ENCODE measurements at regions not wholly inside any gene's neighbourhood (a gene's known extent, or its start where the extent isn't known, plus 50 kb on each side); places are given as distances from the start of the nearest gene placed in this dataset.
"Not testable (repeated sequence)": the region's sequence is repeated elsewhere in the genome, so short reads cannot be mapped to it uniquely, and the experiment has no call there.

- H3K27ac ChIP-seq (ENCODE audit: low read length) = no peak overlapping the region
- H3K9ac ChIP-seq (ENCODE audit: low read length) = no peak overlapping the region
- no peak overlapping the region for H3K4me3 ChIP-seq (ENCODE audit: low read length)
- H3K27me3 ChIP-seq (ENCODE audit: control insufficient read depth, insufficient read depth, low read length) = no peaks in the 10 kb centered on the region
- H3K4me1 ChIP-seq (ENCODE audit: control insufficient read depth, low read depth, low read length) = no peaks in the 10 kb centered on the region
- no peaks in the 10 kb centered on the region for H3K9me3 ChIP-seq (ENCODE audit: control insufficient read depth, low read depth, low read length)
- no peaks in the 10 kb centered on the region for H3K36me3 ChIP-seq (ENCODE audit: control insufficient read depth, low read depth, low read length)
Observed at GRCh38 chr6:10140136-10140535, 274.7 kb downstream of the TFAP2A start.

GRCh38 chr6:10138917-10139316 lies 276.0 kb downstream of the TFAP2A start:
- H3K9ac ChIP-seq (ENCODE audit: low read length) = no peak overlapping the region
- H3K4me1 ChIP-seq (ENCODE audit: control insufficient read depth, low read depth, low read length) = no peaks in the 10 kb centered on the region
- H3K4me3 ChIP-seq (ENCODE audit: low read length) = no peak overlapping the region
- no peaks in the 10 kb centered on the region for H3K27me3 ChIP-seq (ENCODE audit: control insufficient read depth, insufficient read depth, low read length)
- H3K27ac ChIP-seq (ENCODE audit: low read length) = no peak overlapping the region
- H3K36me3 ChIP-seq (ENCODE audit: control insufficient read depth, low read depth, low read length) = no peaks in the 10 kb centered on the region
- H3K9me3 ChIP-seq (ENCODE audit: control insufficient read depth, low read depth, low read length) = no peaks in the 10 kb centered on the region

- no peak overlapping the region for H3K4me3 ChIP-seq (ENCODE audit: low read length)
Observed at GRCh38 chr6:10136636-10137035, 278.2 kb downstream of the TFAP2A start.

GRCh38 chr6:10134185-10134584 lies 280.7 kb downstream of the TFAP2A start:
- not testable (repeated sequence) for H3K4me3 ChIP-seq (ENCODE audit: low read length); H3K27ac ChIP-seq (ENCODE audit: low read length); H3K36me3 ChIP-seq (ENCODE audit: control insufficient read depth, low read depth, low read length); H3K9ac ChIP-seq (ENCODE audit: low read length); H3K27me3 ChIP-seq (ENCODE audit: control insufficient read depth, insufficient read depth, low read length); H3K4me1 ChIP-seq (ENCODE audit: control insufficient read depth, low read depth, low read length)
- H3K9me3 ChIP-seq (ENCODE audit: control insufficient read depth, low read depth, low read length) = peaks cover 12% of the 10 kb centered on the region

More at GRCh38 chr6:10136636-10137035, 278.2 kb downstream of the TFAP2A start:
- Histone ChIP-seq H3K9me3 (ENCODE audit: control insufficient read depth, low read depth, low read length) (peaks cover 7% of the 10 kb centered on the region), H3K27me3 (ENCODE audit: control insufficient read depth, insufficient read depth, low read length) (no peaks in the 10 kb centered on the region), H3K36me3 (ENCODE audit: control insufficient read depth, low read depth, low read length) (no peaks in the 10 kb centered on the region), H3K9ac (ENCODE audit: low read length) (no peak overlapping the region), H3K27ac (ENCODE audit: low read length) (no peak overlapping the region), H3K4me1 (ENCODE audit: control insufficient read depth, low read depth, low read length) (no peaks in the 10 kb centered on the region)

GRCh38 chr6:10128721-10129120 lies 286.2 kb downstream of the TFAP2A start:
- H3K4me1 ChIP-seq (ENCODE audit: control insufficient read depth, low read depth, low read length) = no peaks in the 10 kb centered on the region
- no peak overlapping the region for H3K4me3 ChIP-seq (ENCODE audit: low read length)
- H3K9me3 ChIP-seq (ENCODE audit: control insufficient read depth, low read depth, low read length) = peaks cover 10% of the 10 kb centered on the region
- H3K36me3 ChIP-seq (ENCODE audit: control insufficient read depth, low read depth, low read length) = no peaks in the 10 kb centered on the region
- no peaks in the 10 kb centered on the region for H3K27me3 ChIP-seq (ENCODE audit: control insufficient read depth, insufficient read depth, low read length)
- H3K27ac ChIP-seq (ENCODE audit: low read length) = no peak overlapping the region
- H3K9ac ChIP-seq (ENCODE audit: low read length) = no peak overlapping the region

GRCh38 chr6:10122164-10122563 lies 292.7 kb downstream of the TFAP2A start:
- Histone ChIP-seq H3K36me3 (ENCODE audit: control insufficient read depth, low read depth, low read length) (no peaks in the 10 kb centered on the region), H3K4me3 (ENCODE audit: low read length) (no peak overlapping the region), H3K4me1 (ENCODE audit: control insufficient read depth, low read depth, low read length) (no peaks in the 10 kb centered on the region), H3K27ac (ENCODE audit: low read length) (no peak overlapping the region), H3K27me3 (ENCODE audit: control insufficient read depth, insufficient read depth, low read length) (no peaks in the 10 kb centered on the region), H3K9me3 (ENCODE audit: control insufficient read depth, low read depth, low read length) (no peaks in the 10 kb centered on the region), H3K9ac (ENCODE audit: low read length) (no peak overlapping the region)

- Histone ChIP-seq H3K27ac (ENCODE audit: low read length) (no peak overlapping the region), H3K9ac (ENCODE audit: low read length) (no peak overlapping the region), H3K4me3 (ENCODE audit: low read length) (peak overlapping the region; percentile 53)
Observed at GRCh38 chr6:10112871-10113549, 301.9 kb downstream of the TFAP2A start.

GRCh38 chr6:10111975-10112374 lies 302.9 kb downstream of the TFAP2A start:
- Histone ChIP-seq H3K27me3 (ENCODE audit: control insufficient read depth, insufficient read depth, low read length) (peaks cover 29% of the 10 kb centered on the region), H3K4me1 (ENCODE audit: control insufficient read depth, low read depth, low read length) (peaks cover 13% of the 10 kb centered on the region), H3K27ac (ENCODE audit: low read length) (no peak overlapping the region), H3K4me3 (ENCODE audit: low read length) (no peak overlapping the region), H3K9ac (ENCODE audit: low read length) (no peak overlapping the region), H3K36me3 (ENCODE audit: control insufficient read depth, low read depth, low read length) (no peaks in the 10 kb centered on the region), H3K9me3 (ENCODE audit: control insufficient read depth, low read depth, low read length) (no peaks in the 10 kb centered on the region)

More at GRCh38 chr6:10112871-10113549, 301.9 kb downstream of the TFAP2A start:
- H3K36me3 ChIP-seq (ENCODE audit: control insufficient read depth, low read depth, low read length) = no peaks in the 10 kb centered on the region
- peaks cover 13% of the 10 kb centered on the region for H3K4me1 ChIP-seq (ENCODE audit: control insufficient read depth, low read depth, low read length)
- H3K27me3 ChIP-seq (ENCODE audit: control insufficient read depth, insufficient read depth, low read length) = peaks cover 29% of the 10 kb centered on the region
- H3K9me3 ChIP-seq (ENCODE audit: control insufficient read depth, low read depth, low read length) = no peaks in the 10 kb centered on the region

- H3K27me3 ChIP-seq (ENCODE audit: control insufficient read depth, insufficient read depth, low read length) = no peaks in the 10 kb centered on the region
- no peak overlapping the region for H3K9ac ChIP-seq (ENCODE audit: low read length)
Observed at GRCh38 chr6:10101551-10102252, 313.2 kb downstream of the TFAP2A start.

GRCh38 chr6:10099529-10100140 lies 315.2 kb downstream of the TFAP2A start:
- no peaks in the 10 kb centered on the region for H3K9me3 ChIP-seq (ENCODE audit: control insufficient read depth, low read depth, low read length)
- no peak overlapping the region for H3K9ac ChIP-seq (ENCODE audit: low read length)
- H3K27ac ChIP-seq (ENCODE audit: low read length) = no peak overlapping the region
- H3K27me3 ChIP-seq (ENCODE audit: control insufficient read depth, insufficient read depth, low read length) = no peaks in the 10 kb centered on the region
- H3K4me1 ChIP-seq (ENCODE audit: control insufficient read depth, low read depth, low read length) = peaks cover 2% of the 10 kb centered on the region
- H3K36me3 ChIP-seq (ENCODE audit: control insufficient read depth, low read depth, low read length) = no peaks in the 10 kb centered on the region
- no peak overlapping the region for H3K4me3 ChIP-seq (ENCODE audit: low read length)

More at GRCh38 chr6:10101551-10102252, 313.2 kb downstream of the TFAP2A start:
- H3K9me3 ChIP-seq (ENCODE audit: control insufficient read depth, low read depth, low read length) = no peaks in the 10 kb centered on the region
- H3K4me1 ChIP-seq (ENCODE audit: control insufficient read depth, low read depth, low read length) = peaks cover 2% of the 10 kb centered on the region
- no peak overlapping the region for H3K4me3 ChIP-seq (ENCODE audit: low read length)
- no peak overlapping the region for H3K27ac ChIP-seq (ENCODE audit: low read length)
- H3K36me3 ChIP-seq (ENCODE audit: control insufficient read depth, low read depth, low read length) = no peaks in the 10 kb centered on the region

GRCh38 chr6:10098756-10099528 lies 315.9 kb downstream of the TFAP2A start:
- Histone ChIP-seq H3K36me3 (ENCODE audit: control insufficient read depth, low read depth, low read length) (no peaks in the 10 kb centered on the region), H3K27me3 (ENCODE audit: control insufficient read depth, insufficient read depth, low read length) (no peaks in the 10 kb centered on the region), H3K9ac (ENCODE audit: low read length) (no peak overlapping the region), H3K4me1 (ENCODE audit: control insufficient read depth, low read depth, low read length) (peaks cover 2% of the 10 kb centered on the region), H3K4me3 (ENCODE audit: low read length) (no peak overlapping the region), H3K9me3 (ENCODE audit: control insufficient read depth, low read depth, low read length) (no peaks in the 10 kb centered on the region), H3K27ac (ENCODE audit: low read length) (no peak overlapping the region)

All from iPS-18a (cell line).